ENCODE measurements at regions not wholly inside any gene's neighbourhood (a gene's known extent, or its start where the extent isn't known, plus 50 kb on each side); places are given as distances from the start of the nearest gene placed in this dataset.
"Not testable (repeated sequence)": the region's sequence is repeated elsewhere in the genome, so short reads cannot be mapped to it uniquely, and the experiment has no call there.

DNA sequence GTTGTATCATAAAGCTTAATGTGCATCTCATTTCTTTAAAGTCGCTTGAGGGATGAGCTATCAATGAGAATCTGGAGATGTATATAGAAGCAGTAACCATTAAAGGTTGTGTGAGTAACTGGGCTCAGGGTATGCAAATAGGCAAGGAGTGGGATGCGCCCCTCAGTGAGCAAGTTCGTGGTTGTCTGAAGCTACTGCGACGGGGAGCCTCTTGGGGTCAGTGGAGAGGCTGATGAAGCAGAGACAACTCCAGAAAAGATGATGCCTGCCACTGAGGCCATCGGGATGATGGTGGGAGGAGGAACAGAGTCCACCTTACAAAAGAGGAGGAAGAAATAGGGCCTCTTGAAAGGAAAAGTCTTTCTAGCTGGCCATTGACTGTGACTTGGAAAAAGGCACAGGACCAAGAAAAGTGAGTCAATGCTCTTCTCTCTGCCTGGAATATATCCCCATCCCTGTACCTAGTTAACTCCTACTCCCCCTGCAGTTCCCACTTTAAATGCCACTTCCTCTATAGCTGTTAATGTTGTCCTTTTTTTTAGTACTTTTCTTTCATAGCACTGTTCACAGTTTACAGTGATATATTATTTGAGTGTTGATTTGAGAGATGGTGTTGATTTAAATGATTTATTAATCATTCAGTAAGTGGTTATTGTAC lies 51.4 kb upstream of the LSM6 start:
- no peak for FAIRE-seq

DNA sequence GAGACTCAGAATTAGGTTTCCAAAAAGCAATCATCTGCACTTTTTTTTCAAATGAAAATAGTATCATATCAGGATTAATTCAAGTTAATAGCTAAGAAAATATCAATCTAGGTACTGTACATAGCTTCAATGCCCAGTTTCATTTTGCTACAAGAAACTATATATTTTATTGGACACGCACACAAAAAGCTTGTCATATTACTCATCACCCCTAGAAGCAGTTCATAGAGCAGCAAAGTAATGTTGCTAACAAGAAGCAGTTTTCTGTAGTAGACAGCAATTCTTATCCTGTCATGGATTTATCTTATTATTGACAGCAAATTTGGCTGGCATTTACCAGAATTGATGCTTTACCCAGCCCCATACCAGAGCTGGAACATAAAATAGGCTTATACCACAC lies 52.3 kb upstream of the LSM6 start:
- FAIRE-seq: no peak

DNA sequence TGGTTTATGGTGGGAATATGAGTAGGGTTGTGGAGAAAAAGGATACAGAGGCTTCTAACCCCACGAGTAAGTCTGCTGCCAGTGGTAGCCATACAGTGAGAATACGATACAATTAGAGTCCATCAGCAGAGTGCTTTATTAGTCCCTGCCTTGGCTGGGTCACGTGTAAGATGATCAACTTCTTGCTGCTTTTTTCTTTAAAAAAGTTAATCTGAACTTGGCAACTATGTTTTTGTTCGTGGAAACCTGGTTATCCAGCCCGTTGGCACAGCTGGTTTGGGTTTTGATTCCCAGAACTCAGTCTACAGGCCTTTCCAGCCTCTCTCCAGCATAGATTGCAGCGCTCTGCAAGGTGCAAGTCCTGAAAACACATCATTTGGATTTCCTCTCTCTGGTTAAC lies 53.1 kb upstream of the LSM6 start:
- no peak for FAIRE-seq

DNA sequence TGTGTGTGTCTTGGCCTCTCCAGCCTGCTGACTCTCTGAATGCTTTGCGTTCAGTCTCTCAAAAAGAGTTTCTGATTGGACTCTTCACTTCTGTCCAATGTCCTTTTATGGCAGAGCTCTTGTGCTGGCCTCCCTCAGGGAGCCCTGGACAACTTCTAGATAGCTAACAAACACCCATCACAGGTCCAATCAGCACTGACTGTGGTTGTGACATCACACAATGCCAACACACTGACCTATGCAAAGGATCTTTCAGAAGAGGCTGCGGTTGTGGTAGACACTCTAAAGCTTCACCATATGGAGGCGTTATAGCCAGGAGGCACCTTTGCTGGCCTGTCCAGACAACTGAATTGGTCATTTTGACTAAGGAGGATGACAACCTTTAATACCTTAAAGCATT lies 53.8 kb upstream of the LSM6 start:
- no peak for FAIRE-seq

DNA sequence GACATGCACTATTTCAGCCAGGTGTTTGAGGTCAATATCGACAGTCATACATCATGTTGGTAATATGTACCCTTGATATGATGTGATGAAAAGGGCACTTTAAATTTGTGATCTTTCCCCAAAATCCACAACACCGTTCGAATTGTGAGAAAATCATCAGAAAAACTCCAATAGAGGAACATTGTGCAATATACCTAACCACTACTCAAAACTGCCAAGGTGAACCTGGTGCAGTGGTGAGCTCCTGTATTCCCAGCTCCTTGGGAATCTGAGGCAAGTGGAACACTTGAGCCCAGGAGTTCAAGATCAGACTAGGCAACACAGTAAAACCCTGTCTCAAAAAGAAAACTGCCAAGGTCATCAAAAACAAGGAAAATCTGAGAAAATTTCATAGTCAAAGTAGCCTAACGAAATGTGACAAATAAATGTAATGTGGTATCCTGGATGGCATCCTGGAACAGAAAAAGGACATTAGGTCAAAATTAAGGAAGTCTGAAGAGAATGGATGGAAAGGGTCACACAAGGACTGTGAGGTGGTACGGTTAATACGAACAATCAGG lies 55.6 kb upstream of the LSM6 start:
- no peak for FAIRE-seq

DNA sequence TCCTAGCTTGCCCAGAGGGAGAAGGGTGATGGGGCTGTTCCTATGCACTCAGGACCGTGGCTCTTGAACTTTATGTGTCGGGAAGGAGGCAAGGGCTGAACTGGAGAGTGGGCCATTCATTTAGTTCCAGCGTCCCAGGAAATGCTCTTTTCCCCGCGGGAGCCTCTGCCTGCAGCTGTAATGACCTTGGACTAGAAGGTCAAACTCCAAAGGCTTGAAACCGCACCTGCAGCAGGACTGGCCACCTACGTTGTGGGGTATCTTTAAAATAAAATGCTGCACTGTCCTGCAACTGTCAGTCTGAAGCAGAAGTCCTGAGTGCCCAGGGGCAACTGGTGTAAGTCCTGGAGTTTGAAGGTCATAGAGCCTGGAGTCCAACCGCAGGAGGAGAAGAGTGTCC lies 61.5 kb upstream of the LSM6 start:
- FAIRE-seq: no peak

DNA sequence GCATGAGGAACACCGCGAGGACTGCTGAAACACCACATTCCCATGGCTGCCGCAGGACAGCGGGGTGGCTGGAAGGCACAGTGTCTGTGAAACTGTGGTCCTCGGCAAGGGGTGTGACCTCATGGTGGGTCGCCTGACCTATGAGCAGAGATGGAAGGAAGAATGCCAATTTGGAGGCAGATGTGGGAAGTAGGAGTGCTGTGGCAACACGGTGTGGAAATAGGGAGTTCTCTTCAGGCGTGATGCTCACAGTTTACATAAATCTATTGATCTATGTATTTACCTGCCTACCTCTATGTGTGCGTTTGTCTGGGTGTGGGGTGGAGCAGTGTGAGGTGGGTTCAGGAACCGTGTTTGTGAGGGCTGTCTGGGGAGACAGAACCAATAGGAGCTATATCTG lies 62.3 kb upstream of the LSM6 start:
- FAIRE-seq: no peak

DNA sequence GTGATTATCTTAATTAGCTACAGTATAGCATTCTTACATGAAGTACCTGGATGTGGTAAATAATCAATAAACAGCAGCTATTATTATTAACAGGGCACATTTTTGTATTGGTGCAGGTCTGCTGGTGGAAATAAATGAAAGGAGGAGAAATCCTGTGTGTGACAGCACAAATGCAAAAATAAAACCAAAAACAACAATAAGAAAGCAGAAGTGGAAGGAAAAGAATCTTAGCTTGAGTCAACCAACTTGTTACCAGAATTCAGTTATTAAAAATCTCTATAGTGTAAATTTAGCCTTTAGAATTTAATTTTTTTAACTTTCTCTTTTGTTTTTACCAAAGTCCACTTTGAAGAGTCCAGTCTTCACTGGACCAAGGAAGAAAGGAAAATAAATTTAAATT lies 63.1 kb upstream of the LSM6 start:
- no peak for FAIRE-seq

DNA sequence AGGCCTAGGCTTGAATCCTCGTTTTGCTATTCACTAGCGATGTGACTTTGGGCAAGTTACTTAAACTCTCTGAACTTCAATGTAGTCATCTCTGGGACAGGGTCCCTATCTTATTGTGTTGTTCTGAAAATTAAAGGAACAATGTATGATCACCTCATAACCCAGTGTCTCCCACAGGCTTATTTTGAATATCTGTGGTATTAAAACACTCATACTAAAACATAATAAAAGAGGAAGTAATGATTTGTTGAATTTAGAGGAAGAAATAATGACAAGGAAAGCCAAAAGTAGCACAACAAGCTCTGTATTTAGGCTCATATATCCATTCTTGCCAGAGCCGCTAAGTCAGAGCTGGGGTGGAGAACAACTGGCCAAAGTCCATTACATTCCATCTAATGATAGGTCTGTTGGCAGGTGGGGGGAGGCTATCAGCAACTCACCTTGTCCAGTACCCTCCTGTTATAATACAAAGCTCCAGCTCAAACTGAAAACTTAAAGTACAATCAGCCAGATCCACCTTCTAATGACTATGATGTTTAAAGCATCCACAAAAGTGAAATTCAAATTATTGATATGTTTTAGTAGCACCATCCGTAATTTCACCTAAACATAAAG lies 64.5 kb upstream of the LSM6 start:
- FAIRE-seq: no peak

DNA sequence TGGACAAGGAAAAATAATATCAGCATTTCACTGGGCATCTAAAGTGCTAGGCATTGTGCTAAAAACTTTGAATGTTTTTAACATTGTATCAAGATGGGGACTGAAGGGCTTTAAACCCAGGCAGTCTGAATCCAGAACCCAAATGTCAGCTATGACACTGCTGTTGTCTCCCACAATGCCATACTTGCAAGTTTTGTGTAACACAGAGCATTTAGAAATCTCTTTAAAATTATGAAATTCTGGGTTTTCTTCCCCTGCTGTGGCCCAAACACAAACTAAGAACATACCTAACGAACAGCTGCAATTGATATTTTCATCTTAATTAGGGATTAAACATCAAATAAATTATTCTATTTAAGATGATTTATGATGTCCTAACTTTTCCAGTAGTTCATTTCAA lies 66.8 kb upstream of the LSM6 start:
- FAIRE-seq: no peak

DNA sequence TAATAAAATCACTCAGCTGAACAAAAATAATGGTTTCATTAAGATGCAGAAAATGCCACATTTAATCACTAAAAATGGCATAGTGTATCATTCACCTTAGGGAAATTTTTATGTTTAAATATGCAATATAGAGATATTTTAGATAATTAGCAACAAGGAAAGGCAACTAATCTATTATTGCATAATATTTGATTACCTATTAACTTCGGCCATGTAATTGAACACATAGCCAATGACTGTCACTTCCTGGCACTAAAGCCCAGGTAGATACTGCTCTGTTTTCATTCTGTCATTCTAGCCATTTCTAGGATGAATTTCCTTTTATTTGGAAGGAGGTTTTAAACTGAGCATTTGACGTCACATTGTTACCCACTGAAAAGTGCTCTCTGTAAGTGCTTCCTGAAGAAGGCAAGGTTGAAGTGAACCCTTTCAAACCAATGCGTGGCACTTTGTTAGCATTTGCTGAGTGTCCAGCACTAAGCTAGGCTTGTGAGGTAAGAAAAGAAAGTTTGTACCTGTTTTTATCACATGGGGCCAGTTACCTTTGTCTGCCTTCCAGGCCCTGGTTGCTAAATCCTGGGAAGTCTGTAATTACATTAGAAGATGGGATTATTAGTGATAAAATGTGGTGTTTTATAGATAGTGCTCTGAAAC lies 67.8 kb upstream of the LSM6 start:
- no peak for FAIRE-seq

DNA sequence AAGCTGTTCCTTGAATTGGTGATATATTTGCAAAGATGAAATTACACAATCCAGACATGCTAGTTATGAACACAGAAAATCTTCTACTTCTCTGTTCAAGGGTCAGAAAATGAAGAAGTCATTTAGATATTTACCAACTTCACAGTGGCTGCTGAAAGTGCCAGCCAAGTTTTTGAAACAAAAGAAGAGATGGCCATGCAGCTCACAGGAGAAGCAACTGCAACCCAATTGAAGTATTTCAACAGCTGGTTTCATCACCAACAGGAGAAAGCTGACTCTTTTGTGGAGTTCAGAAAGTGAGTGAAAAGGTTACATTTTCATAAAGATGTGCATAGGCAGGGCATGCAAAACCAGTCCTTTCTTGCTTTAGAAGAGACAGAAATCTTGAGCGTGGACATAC lies 70.1 kb upstream of the LSM6 start:
- no peak for FAIRE-seq

DNA sequence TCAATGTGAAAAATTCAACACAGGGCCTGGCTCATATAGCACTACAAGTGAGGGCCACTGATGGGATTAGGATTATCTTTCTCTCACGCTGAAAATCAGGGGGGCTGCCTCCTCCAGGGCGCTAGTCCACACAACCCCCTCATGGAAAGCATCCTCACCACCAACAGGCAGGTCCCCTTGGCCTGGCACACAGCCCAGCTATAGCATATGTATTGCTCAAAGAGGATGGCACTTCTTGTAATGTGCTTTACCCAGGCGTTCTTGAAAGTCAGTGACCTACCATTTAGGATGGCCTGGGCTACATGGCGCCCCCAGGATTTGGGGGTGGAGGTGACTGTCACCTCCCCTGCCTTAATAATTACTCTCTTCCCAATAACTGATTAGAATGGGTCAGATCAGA lies 71.0 kb upstream of the LSM6 start:
- FAIRE-seq: no peak

DNA sequence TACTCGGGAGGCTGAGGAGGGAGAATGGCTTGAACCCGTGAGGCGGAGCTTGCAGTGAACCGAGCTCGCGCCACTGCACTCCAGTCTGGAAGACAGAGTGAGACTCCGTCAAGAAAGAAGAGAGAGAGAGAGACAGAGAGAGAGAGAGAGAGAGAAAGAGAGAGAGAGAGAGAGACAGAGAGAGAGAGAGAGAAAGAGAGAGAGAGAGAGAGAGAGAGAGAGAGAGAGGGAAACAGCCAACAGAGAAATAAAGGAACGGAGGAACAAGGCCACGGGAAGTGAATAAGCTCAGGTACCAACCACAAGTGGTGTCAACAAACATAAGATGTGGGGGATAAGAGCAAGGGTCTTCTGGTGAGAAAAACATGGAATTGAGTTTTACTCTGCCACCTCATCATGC lies 71.5 kb upstream of the LSM6 start:
- not testable (repeated sequence) for FAIRE-seq

DNA sequence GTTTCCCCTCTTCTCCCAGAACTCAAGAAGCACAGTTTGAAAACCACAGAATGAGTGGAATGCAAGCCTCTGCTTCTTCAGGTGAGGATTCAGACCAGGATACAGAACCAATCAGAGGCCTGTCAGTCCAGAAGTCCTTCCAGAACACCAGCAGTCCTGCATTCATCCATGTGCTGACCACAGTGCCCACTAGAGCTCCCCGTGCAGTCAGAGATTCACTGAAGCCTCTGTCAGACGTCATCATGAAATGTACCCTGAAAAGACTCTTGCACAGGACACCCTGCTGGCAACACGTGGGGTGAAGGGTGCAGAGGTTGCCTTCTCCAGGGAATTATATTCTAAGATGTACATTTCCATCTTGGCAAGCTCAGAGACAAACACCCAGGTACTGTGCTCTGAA lies 75.9 kb upstream of the LSM6 start:
- no peak for FAIRE-seq

DNA sequence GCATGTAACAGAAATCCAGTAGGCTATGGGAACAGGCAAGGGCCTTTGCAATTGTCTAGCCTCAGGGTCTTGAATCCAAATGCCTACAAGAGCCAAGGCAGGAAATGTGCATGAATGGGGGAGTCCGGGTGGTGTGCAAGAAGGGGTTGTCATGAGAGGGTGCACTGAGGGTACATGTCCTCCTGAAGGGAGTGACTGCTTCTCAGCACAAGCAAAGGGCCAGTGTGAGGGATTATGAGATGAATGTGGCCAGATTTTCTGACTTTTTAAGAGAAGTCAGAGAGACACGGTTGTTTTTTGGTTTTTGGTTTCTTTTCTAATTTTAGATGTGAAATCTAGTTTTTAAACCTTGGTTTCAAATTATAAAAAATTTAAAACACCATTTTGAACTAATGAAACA lies 76.5 kb upstream of the LSM6 start:
- no peak for FAIRE-seq

DNA sequence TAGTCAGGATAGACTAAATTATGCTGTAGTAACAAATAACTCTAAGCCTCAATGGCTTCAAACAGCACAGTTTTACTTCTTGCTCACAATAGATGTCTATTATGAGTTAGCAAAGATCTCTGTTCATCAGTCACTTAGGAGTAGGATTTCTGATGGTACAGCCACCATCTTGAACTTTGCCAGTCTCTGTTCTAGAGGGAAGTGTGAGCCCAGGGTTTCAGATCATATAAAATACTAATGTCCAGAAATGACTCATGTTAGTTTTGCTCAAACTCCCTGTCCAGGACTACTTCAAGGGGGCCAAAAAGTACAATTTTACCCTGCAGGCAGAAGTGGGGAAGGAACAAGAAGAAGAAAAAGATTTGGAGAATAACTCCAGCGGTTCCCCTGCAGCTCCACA lies 77.1 kb upstream of the LSM6 start:
- FAIRE-seq: no peak

DNA sequence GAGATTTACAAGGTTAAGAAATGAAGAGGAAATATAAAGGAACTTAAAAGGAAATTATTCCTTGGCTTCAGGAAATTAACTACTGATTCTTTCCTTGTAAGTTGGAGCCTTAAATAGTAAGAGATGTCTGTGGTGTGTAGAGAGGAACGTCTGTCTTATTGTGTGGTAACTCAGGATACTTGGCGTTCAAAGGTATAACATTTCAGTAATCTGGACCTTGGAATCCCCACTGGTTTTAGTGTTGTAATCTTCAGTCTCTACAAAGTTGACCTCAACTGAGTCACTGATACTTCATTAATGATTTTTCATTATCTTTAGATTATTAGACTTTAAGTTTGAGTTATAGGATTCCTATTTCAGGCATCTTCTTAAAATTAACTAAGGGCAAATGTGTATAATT lies 79.1 kb upstream of the LSM6 start:
- FAIRE-seq: no peak

DNA sequence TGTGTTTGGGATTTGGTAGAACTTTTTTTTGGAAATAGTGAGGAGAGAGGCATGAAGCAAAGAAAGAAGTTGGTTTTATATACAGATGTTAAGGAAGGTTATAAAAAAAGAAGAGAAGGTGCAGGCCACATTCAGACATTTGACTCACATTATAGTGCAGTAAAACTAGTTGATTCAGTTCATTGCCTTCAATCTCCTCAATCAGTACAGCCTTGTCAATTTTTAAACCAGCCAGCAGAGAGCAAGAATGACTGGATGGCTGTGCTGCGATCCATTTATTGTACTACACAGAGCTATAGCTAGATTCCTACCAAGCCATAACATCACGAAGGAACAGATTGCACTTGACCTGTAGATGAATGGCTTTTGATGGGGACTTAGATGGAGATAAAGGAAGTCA lies 79.7 kb upstream of the LSM6 start:
- no peak for FAIRE-seq

DNA sequence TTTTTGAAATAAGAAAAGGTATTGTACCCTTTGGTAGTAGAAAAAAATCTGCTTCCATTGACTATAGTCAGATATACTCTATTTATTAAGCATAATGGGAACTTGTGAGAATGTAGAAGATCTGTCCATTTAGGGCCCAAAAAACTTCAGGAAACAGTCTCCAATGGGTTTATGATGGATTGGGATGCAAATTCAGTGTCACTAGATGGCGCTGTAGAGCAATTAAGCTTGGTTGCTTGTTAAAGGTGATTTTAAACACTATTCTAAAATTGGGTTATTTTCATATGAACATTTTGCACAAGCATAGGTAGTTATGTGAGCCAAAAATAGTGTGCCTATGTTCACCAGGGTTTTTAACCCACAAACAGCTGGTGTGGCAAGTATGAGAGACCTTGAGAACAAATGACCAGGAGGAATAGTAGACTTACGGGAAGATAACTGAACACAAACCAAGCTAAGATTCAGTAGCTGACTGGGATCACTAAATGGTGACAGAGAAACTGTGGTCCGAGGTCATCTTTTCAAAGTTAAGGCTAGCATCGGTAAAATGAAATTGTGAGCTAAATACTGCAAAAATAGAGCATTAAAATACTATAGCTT lies 80.3 kb upstream of the LSM6 start:
- FAIRE-seq: no peak

DNA sequence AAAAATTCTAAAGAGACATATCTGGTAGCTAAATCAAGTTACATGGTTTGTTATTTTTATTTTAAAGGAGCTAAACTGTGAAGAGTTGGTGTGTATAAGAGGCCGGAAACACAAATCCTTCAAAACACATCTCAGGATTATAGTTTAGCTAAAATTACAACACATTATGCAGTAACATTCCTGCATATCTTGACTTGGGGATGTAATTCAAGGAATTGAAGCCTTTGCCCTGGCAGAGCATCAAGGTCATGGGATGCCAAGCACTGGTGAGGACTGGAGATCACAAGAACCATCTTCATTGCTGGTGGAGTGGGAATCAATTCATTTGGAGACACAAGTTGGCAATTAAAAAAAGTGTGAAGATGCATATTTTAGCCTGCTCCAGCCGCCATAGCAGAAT lies 86.8 kb upstream of the LSM6 start:
- no peak for FAIRE-seq

DNA sequence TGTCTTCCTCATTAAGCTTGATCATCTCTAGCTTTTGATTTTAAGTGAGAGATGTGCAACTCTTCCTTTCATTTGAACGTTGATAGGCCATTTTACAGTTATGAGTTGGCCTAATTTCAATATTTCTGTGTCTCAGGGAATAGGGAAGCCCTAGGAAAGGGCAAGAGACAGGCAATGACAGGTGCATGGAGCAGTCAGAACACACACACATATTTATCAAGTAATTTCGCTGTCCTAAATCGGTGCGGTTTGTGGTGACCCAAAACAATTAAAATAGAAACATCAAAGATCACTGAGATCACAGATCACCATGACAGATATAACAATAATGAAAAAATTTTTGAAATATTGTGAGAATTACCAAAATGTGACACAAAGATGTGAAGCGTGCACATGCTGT lies 87.7 kb upstream of the LSM6 start:
- FAIRE-seq: no peak

DNA sequence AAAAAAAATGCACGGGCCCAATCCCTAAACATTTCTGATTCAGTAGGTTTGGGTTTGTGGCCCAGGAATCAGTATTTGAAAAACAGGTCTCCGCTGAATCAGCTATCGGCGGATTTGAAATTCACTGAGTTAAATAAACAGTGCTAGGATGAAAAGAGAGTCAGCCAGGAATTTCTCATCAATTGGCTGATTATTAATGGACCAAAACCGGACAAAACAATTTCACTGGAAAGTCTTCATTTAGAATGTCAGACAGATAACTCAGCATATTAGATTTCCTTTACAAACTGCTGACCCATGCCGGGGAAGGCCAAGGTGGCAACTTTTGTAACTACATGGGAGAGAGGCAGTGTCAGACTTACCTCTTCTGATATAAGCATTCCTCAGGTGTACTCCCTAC lies 99.4 kb upstream of the LSM6 start:
- FAIRE-seq: no peak

DNA sequence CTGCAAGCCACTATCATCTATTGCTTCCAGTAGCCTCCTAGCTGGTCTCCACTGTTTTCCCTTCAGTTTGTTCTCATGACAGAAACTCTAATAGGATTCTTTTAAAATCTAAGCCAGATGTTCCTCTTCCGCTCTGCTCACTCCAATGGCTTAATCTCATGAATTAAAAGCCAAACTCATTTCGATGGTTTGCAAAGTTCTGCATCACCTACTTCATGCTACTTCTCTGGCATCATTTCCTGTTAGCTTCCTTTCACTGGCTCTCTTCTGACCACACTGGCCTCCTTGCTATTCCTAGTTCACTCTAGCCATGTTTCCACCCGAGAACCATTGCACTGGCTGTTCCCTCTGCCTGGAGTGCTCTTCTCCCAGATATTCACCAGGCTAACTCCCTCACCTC lies 102.0 kb upstream of the LSM6 start:
- FAIRE-seq: no peak

Measured in colon (tissue), 2 donors.